GM19238 (cell line): ENCODE measurements at regions not wholly inside any gene's neighbourhood (a gene's known extent, or its start where the extent isn't known, plus 50 kb on each side); places are given as distances from the start of the nearest gene placed in this dataset.

Experiments used
- DNase-seq: peaks from one replicate; pipeline ENCODE4 v3.0.0; 2011; ENCODE audit warnings: low spot score; ENCODE audit not compliant: insufficient read length

GRCh38 chr16:8278031-8278580, 312.2 kb downstream of the TMEM114 start:
- DNase-seq, result no peak

GRCh38 chr16:8271344-8271743, 319.0 kb downstream of the TMEM114 start:
- no peak for DNase-seq

- no peak for DNase-seq
Measured at GRCh38 chr16:8262299-8262698, 328.0 kb downstream of the TMEM114 start.

- DNase-seq, result no peak
Measured at GRCh38 chr16:8260140-8260539, 330.2 kb downstream of the TMEM114 start.

- DNase-seq, result no peak
Measured at GRCh38 chr16:8258523-8258922, 331.8 kb downstream of the TMEM114 start.

GRCh38 chr16:8257561-8257960, 332.8 kb downstream of the TMEM114 start:
- no peak for DNase-seq

- no peak for DNase-seq
Measured at GRCh38 chr16:8254405-8254804, 335.9 kb downstream of the TMEM114 start.

- no peak for DNase-seq
Measured at GRCh38 chr16:8253718-8254117, 336.6 kb downstream of the TMEM114 start.

- no peak for DNase-seq
Measured at GRCh38 chr16:8251727-8252126, 338.6 kb downstream of the TMEM114 start.

GRCh38 chr16:8251298-8251697, 339.0 kb downstream of the TMEM114 start:
- no peak for DNase-seq

GRCh38 chr16:8247993-8248392, 342.3 kb downstream of the TMEM114 start:
- no peak for DNase-seq

GRCh38 chr16:8243981-8244380, 346.3 kb downstream of the TMEM114 start:
- no peak for DNase-seq

GRCh38 chr16:8241408-8241807, 348.9 kb downstream of the TMEM114 start:
- DNase-seq, result no peak

- DNase-seq, result no peak
Measured at GRCh38 chr16:8239443-8239842, 350.9 kb downstream of the TMEM114 start.

- no peak for DNase-seq
Measured at GRCh38 chr16:8237452-8237851, 352.9 kb downstream of the TMEM114 start.

- DNase-seq, result no peak
Measured at GRCh38 chr16:8236816-8237215, 353.5 kb downstream of the TMEM114 start.

GRCh38 chr16:8230497-8230896, 359.8 kb downstream of the TMEM114 start:
- DNase-seq, result no peak

GRCh38 chr16:8229011-8229520, 361.2 kb downstream of the TMEM114 start:
- DNase-seq, result no peak

- no peak for DNase-seq
Measured at GRCh38 chr16:8217201-8217600, 373.1 kb downstream of the TMEM114 start.

GRCh38 chr16:8204769-8205168, 385.5 kb downstream of the TMEM114 start:
- DNase-seq, result no peak

GRCh38 chr16:8204096-8204495, 386.2 kb downstream of the TMEM114 start:
- no peak for DNase-seq

GRCh38 chr16:8203101-8203500, 387.2 kb downstream of the TMEM114 start:
- no peak for DNase-seq

GRCh38 chr16:8200839-8201238, 389.5 kb downstream of the TMEM114 start:
- no peak for DNase-seq

- DNase-seq, result no peak
Measured at GRCh38 chr16:8199390-8199789, 390.9 kb downstream of the TMEM114 start.
